HepG2 (cell line): ENCODE measurements at regions not wholly inside any gene's neighbourhood (a gene's known extent, or its start where the extent isn't known, plus 50 kb on each side); places are given as distances from the start of the nearest gene placed in this dataset.

ENCODE experiments used
- ATAC-seq: fragments of 200-7000 bp; cut with Tn5 transposase; 3 replicates; pipeline ENCODE4 v1.9.1; 2020; ENCODE audit warnings: mild to moderate bottlenecking, moderate library complexity
- BruUV-seq: library from RNA; stranded (reverse); fragments of 400-500 nt; replicated peaks from 2 replicates; lab custom pipeline; 2021; lab: Mats Ljungman, UMichigan
- CTCF ChIA-PET: fragments of 300-600 bp; formaldehyde crosslinking; extraction: SDS; loops from one replicate; lab custom pipeline; 2021; ENCODE audit warnings: low total read pairs, inconsistent platforms, low intra/inter-chr PET ratio; lab: Yijun Ruan, JAX
- POLR2A ChIA-PET: fragments of 350-600 bp; sonication (Branson Sonifier 250); formaldehyde crosslinking; loops from one replicate; lab custom pipeline; 2020; ENCODE audit warnings: antibody characterized with exemption, inconsistent platforms; lab: Yijun Ruan, JAX
- DNase-seq: peaks from one replicate; pipeline ENCODE4 v3.0.0-alpha.2; 2015; ENCODE audit warnings: low spot score
- FAIRE-seq: peaks from 3 replicates; lab custom pipeline; 2011; peaks lifted over from hg19 to GRCh38; lab: Jason Lieb, UNC
- H2AFZ ChIP-seq: one replicate; pipeline ENCODE4 v1.6.1; 2011; ENCODE audit warnings: low read length, inconsistent platforms
- H3K27ac ChIP-seq: fragments of 300-600 bp; 3 replicates; pipeline ENCODE4 v1.8.0; 2011; ENCODE audit warnings: mixed run types, mild to moderate bottlenecking, mixed read lengths, low read length, inconsistent platforms; ENCODE audit not compliant: insufficient read depth; ENCODE audit errors: extremely low read length
- H3K27me3 ChIP-seq, 2 experiments: fragments of 200-600 bp in 1 of 2; 2 replicates in 1 of 2; 3 replicates in 1 of 2; pipeline versions ENCODE4 v1.6.0 to v1.8.0; 2011; ENCODE audit warnings: low read length in 2 of 2, mild to moderate bottlenecking in 2 of 2, moderate library complexity in 2 of 2, inconsistent platforms in 1 of 2; ENCODE audit not compliant: insufficient read depth in 2 of 2, control insufficient read depth in 1 of 2
- H3K36me3 ChIP-seq, 2 experiments: fragments of 200-600 bp in 1 of 2; replicated peaks in 1 of 2; 2 replicates in 1 of 2; 3 replicates in 1 of 2; pipeline versions ENCODE4 v1.5.1 to v1.8.0; 2011; ENCODE audit warnings: low read length in 2 of 2, inconsistent platforms in 1 of 2; ENCODE audit not compliant: insufficient read depth in 2 of 2, control insufficient read depth in 1 of 2
- H3K4me1 ChIP-seq: 2 replicates; pipeline ENCODE4 v1.5.1; 2012; ENCODE audit warnings: low read length, inconsistent platforms; ENCODE audit not compliant: insufficient read depth
- H3K4me2 ChIP-seq: 2 replicates; pipeline ENCODE4 v1.6.0; 2011; ENCODE audit warnings: low read depth, low read length, inconsistent platforms
- H3K4me3 ChIP-seq, 3 experiments: fragments of 200-600 bp in 1 of 3; sonication (generic), shearing (Covaris generic) in 1 of 3; replicated peaks in 1 of 3; 2 replicates each; pipeline ENCODE4 v1.5.1; 2011 to 2016; ENCODE audit warnings: low read length in 3 of 3, inconsistent platforms in 2 of 3, low read depth in 2 of 3, mild to moderate bottlenecking in 2 of 3, control low read depth in 1 of 3, mixed read lengths in 1 of 3; ENCODE audit not compliant: insufficient read depth in 1 of 3
- H3K79me2 ChIP-seq: one replicate; pipeline ENCODE4 v1.6.1; 2011; ENCODE audit warnings: low read length, inconsistent platforms; ENCODE audit not compliant: insufficient read depth
- H3K9ac ChIP-seq: 2 replicates; pipeline ENCODE4 v1.6.0; 2011; ENCODE audit warnings: mild to moderate bottlenecking, low read depth, low read length, inconsistent platforms; ENCODE audit not compliant: insufficient read depth
- H3K9me3 ChIP-seq: 2 replicates; pipeline ENCODE4 v1.5.1; 2012; ENCODE audit warnings: mild to moderate bottlenecking, low read length
- H4K20me1 ChIP-seq: 2 replicates; pipeline ENCODE4 v1.6.0; 2011; ENCODE audit warnings: inconsistent platforms, mild to moderate bottlenecking, low read length, moderate library complexity; ENCODE audit not compliant: insufficient read depth
- BHLHE40 ChIP-seq: IDR thresholded peaks from 2 replicates; pipeline ENCODE4 v1.6.1; 2011; ENCODE audit warnings: low read length, improper control_type of control experiment
- CENPBD1 ChIP-seq: sonication (generic); formaldehyde crosslinking; IDR thresholded peaks from 2 replicates; pipeline ENCODE4 v1.8.0; 2022; ENCODE audit warnings: missing genetic modification reagents, low read depth, mild to moderate bottlenecking, borderline replicate concordance
- CREB3 ChIP-seq: sonication (generic); formaldehyde crosslinking; IDR thresholded peaks from 2 replicates; pipeline ENCODE4 v1.5.0; 2020; ENCODE audit warnings: missing genetic modification reagents
- MTF2 ChIP-seq: sonication (generic); formaldehyde crosslinking; IDR thresholded peaks from 2 replicates; pipeline ENCODE4 v1.5.0; 2020; ENCODE audit warnings: missing genetic modification reagents, borderline replicate concordance
- POGZ ChIP-seq: sonication (generic); formaldehyde crosslinking; IDR thresholded peaks from 2 replicates; pipeline ENCODE4 v1.4.0; 2020; ENCODE audit warnings: mild to moderate bottlenecking, missing genetic modification reagents
- SKIL ChIP-seq: sonication (generic); formaldehyde crosslinking; IDR thresholded peaks from 2 replicates; pipeline ENCODE4 v1.8.0; 2022; ENCODE audit warnings: missing genetic modification reagents, mild to moderate bottlenecking, moderate library complexity, borderline replicate concordance
- SOX6 ChIP-seq, 2 experiments: fragments of 450-650 bp in 1 of 2; sonication (generic) in 1 of 2; formaldehyde crosslinking in 1 of 2; IDR thresholded peaks; 2 replicates each; pipeline versions ENCODE4 v1.4.0 to v1.6.1; 2017 to 2020; ENCODE audit warnings: antibody characterized with exemption in 1 of 2, mild to moderate bottlenecking in 1 of 2, missing genetic modification reagents in 1 of 2
- ZBTB20 ChIP-seq: sonication (generic); formaldehyde crosslinking; IDR thresholded peaks from 2 replicates; pipeline ENCODE4 v1.8.1; 2023; ENCODE audit warnings: missing genetic modification reagents, low read depth, mild to moderate bottlenecking, borderline replicate concordance
- ZNF121 ChIP-seq: sonication (generic); formaldehyde crosslinking; IDR thresholded peaks from 2 replicates; pipeline ENCODE4 v1.5.0; 2020; ENCODE audit warnings: mild to moderate bottlenecking, missing genetic modification reagents
- ZNF263 ChIP-seq: sonication (generic); formaldehyde crosslinking; IDR thresholded peaks from 2 replicates; pipeline ENCODE4 v1.4.0; 2020; ENCODE audit warnings: missing genetic modification reagents
- ZNF713 ChIP-seq: sonication (generic); formaldehyde crosslinking; IDR thresholded peaks from 2 replicates; pipeline ENCODE4 v1.4.0; 2020; ENCODE audit warnings: mild to moderate bottlenecking, missing genetic modification reagents
- ZSCAN12 ChIP-seq: sonication (generic); formaldehyde crosslinking; IDR thresholded peaks from 2 replicates; pipeline ENCODE4 v1.9.0; 2021; ENCODE audit warnings: mild to moderate bottlenecking, missing genetic modification reagents
- ZSCAN25 ChIP-seq: sonication (generic); formaldehyde crosslinking; IDR thresholded peaks from 2 replicates; pipeline ENCODE4 v1.8.0; 2022; ENCODE audit warnings: mild to moderate bottlenecking, missing genetic modification reagents
- WGBS: methylation state at CpG from one replicate; pipeline ENCODE4 v1.1.6; 2017; ENCODE audit warnings: low lambda C conversion rate; 5-methylcytosine and 5-hydroxymethylcytosine counted together
- in situ Hi-C: cut with HindIII; loops from 2 replicates; pipeline ENCODE4 v1.10.0; 2017; ENCODE audit warnings: low pct_unique_long_range_greater_than_20kb; ENCODE audit not compliant: extremely low pct_ligation_motif_present
- intact Hi-C: fragments of 100-400 bp; cut with micrococcal nuclease; formaldehyde crosslinking; loops from one replicate; pipeline ENCODE4 v1.10.0; 2022; ENCODE audit not compliant: unreplicated experiment
- TF ChIP-seq, protein P1 (sequence below): sonication (generic); formaldehyde crosslinking; IDR thresholded peaks from 2 replicates; pipeline ENCODE4 v1.8.0; 2022; ENCODE audit warnings: mild to moderate bottlenecking, missing genetic modification reagents, moderate library complexity

GRCh38 chr12:89038831-89039512 is 313.3 kb downstream of the DUSP6 start:
- Histone ChIP-seq H2AFZ (no peak overlapping the region), H3K9ac (no peak overlapping the region), H3K4me3 (no peak overlapping the region), H3K36me3 (no peaks in the 10 kb centered on the region), H4K20me1 (no peaks in the 10 kb centered on the region), H3K79me2 (no peaks in the 10 kb centered on the region), H3K9me3 (no peaks in the 10 kb centered on the region), H3K4me1 (no peaks in the 10 kb centered on the region), H3K27ac (no peak overlapping the region), H3K4me2 (no peak overlapping the region), H3K27me3 (no peaks in the 10 kb centered on the region)
- ChIA-PET CTCF (no interaction called here), POLR2A (no interaction called here)
- intact Hi-C loops = no loop called here
- in situ Hi-C loops = no loop called here
- TF ChIP-seq ZBTB20 (CRISPR knock-in tag) = no peak
- no peak for TF ChIP-seq SOX6 (IDR thresholded peaks at IDR 0.05)
- TF ChIP-seq SOX6 (CRISPR knock-in tag; IDR thresholded peaks at IDR 0.05) = no peak
- no peak for TF ChIP-seq POGZ (CRISPR knock-in tag)
- no peak for TF ChIP-seq MTF2 (CRISPR knock-in tag)
- TF ChIP-seq, protein P1, sequence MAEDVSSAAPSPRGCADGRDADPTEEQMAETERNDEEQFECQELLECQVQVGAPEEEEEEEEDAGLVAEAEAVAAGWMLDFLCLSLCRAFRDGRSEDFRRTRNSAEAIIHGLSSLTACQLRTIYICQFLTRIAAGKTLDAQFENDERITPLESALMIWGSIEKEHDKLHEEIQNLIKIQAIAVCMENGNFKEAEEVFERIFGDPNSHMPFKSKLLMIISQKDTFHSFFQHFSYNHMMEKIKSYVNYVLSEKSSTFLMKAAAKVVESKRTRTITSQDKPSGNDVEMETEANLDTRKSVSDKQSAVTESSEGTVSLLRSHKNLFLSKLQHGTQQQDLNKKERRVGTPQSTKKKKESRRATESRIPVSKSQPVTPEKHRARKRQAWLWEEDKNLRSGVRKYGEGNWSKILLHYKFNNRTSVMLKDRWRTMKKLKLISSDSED = no peak
- TF ChIP-seq ZSCAN12 (CRISPR knock-in tag) = no peak
- no peak for ATAC-seq
- FAIRE-seq = no peak
- BruUV-seq = no TSS peak
- WGBS = 49% methylated on average over 4 of the region's 4 CpGs
- DNase-seq = no peak

DNA sequence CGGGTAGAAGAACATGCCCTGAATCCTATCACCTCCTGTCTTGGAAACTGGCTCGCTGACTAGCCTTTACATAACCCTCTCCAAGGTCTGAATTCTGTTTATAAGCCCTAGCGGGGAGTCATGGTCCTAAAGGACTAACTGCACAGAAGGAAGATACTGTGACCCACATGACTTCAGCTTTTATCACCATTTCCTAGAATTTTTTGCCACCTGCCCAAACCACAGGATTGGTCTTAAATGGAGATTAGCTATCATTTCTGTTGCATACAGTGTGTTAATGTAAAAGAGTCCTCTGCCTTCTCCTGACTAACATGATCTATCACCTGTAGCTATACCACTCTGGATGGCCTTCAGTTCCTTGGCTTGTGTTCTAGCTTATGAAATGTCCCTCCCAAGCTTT is 319.2 kb downstream of the DUSP6 start:
- Histone ChIP-seq H3K9me3 (no peaks in the 10 kb centered on the region), H3K79me2 (no peaks in the 10 kb centered on the region), H3K9ac (no peak overlapping the region), H3K27me3 (no peaks in the 10 kb centered on the region), H3K4me1 (no peaks in the 10 kb centered on the region), H3K4me2 (no peak overlapping the region), H3K36me3 (no peaks in the 10 kb centered on the region), H4K20me1 (no peaks in the 10 kb centered on the region), H2AFZ (no peak overlapping the region), H3K27ac (no peak overlapping the region), H3K4me3 (no peak overlapping the region)
- in situ Hi-C loops = no loop called here
- ATAC-seq = no peak
- ChIA-PET POLR2A (no interaction called here), CTCF (no interaction called here)
- no peak for FAIRE-seq
- WGBS = 33% methylated on average over 3 of the region's 3 CpGs
- intact Hi-C loops = no loop called here
- no peak for DNase-seq
- BruUV-seq = no TSS peak
- no peak for TF ChIP-seq ZNF121 (CRISPR knock-in tag)
- no peak for TF ChIP-seq ZNF263 (CRISPR knock-in tag)
- TF ChIP-seq ZSCAN25 (CRISPR knock-in tag) = no peak
- no peak for TF ChIP-seq CENPBD1 (CRISPR knock-in tag)
- TF ChIP-seq BHLHE40 = no peak
- TF ChIP-seq CREB3 (CRISPR knock-in tag) = no peak
- no peak for TF ChIP-seq SKIL (CRISPR knock-in tag)
- TF ChIP-seq ZNF713 (CRISPR knock-in tag) = no peak
